HG02798 (cell line): ENCODE measurements at regions not wholly inside any gene's neighbourhood (a gene's known extent, or its start where the extent isn't known, plus 50 kb on each side); places are given as distances from the start of the nearest gene placed in this dataset.
A peak's percentile ranks its signal among the peaks of the same experiment; 100 is the strongest.
"Not testable (repeated sequence)": the region's sequence is repeated elsewhere in the genome, so short reads cannot be mapped to it uniquely, and the experiment has no call there.

Experiments used
- ATAC-seq: cut with Tn5 transposase; IDR thresholded peaks from one replicate; pipeline ENCODE4 v1.9.1; 2021; ENCODE audit warnings: mild to moderate bottlenecking; ENCODE audit not compliant: unreplicated experiment, poor library complexity

DNA sequence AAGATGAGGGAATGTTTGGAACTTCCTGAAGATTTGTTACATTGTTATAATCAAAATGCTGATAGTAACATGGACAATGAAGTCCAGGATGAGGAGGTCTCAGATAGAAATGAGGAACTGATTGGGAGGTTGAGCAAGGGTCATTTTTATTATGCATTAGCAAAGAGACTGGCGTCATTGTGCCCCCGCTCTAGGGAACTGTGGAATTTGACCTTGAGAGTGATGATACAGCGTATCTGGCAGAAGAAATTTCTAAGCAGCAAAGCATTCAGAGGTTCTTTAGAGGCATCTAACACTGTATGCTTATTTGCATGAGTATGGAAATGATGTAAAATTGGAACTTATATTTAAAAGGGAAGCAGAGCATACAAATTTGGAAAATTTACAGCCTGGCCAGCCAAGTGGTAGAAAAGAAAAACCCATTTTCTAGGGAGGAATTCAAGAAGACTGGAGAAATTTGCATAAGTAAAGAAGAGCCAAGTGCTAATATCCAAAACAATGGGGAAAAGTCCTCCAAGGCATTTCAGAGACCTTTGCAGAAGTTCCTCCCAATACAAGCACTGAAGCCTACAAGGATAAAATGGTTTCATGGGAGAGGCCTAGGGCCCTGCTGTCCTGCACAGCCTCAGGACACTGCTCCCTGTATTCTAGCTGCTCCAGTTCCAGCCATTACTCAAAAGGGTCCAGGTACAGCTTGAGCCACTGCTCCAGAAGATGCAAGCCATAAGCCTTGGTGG lies 483.0 kb upstream of the NDST4 start:
- ATAC-seq = no peak

DNA sequence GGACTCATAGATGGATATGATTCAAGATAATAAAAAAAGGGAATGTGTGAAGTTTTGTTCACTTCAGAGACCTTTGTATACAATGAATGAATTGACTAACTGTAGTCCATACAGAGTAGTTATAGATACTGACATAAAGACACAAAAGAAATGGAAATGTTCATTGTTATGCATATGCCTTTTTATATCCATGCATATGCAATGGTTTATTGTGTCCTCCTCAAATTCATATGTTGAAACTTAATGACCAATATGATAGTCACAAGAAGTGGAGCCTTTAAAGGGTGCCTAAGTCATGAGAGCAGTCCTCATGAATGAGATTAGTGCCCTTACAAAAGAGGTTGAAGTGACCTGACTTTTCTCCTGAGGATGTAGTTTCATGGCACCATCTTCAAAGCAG lies 467.5 kb upstream of the NDST4 start:
- ATAC-seq = no peak

GRCh38 chr4:115575851-115576250 lies 462.4 kb upstream of the NDST4 start:
- no peak for ATAC-seq

- ATAC-seq = no peak
These were observed 449.1 kb upstream of the NDST4 start for GRCh38 chr4:115562506-115562905.

GRCh38 chr4:115548123-115548522 lies 434.7 kb upstream of the NDST4 start:
- ATAC-seq = no peak

GRCh38 chr4:115537387-115537786 lies 424.0 kb upstream of the NDST4 start:
- ATAC-seq = no peak

DNA sequence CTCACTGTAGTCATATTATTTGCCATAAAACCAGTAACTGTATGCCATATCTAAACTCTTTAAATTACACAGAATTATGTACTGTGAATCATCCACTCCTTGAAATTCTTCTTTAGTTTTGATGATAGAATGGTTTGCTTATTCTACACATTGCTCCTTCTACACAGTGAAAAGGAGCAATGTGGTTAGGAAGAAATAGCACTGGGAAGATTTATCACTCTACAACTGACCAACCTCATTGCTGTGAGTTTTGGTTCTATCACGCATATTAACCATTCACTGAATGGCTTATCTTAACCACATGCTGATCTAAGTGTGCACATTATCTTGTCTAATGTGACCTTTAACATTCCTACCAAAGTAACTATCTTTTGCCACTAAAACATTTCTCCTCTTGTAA lies 415.7 kb upstream of the NDST4 start:
- ATAC-seq = no peak

DNA sequence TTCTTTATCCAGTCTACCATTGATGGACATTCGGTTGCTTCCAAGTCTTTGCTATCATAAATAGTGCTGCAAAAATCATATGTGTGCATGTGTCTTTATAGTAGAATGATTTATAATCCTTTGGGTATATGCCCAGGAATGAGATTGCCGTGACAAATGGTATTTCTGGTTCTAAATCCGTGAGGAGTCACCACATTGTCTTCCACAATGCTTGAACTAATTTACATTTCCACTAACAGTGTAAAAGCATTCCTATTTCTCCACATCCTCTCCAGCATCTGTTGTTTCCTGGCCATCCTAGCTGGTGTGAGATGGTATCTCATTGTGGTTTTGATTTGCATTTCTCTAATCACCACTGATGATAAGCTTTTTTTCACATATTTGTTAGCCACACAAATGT lies 406.1 kb upstream of the NDST4 start:
- not testable (repeated sequence) for ATAC-seq

GRCh38 chr4:115515772-115516171 lies 402.4 kb upstream of the NDST4 start:
- peak; percentile 96 for ATAC-seq

DNA sequence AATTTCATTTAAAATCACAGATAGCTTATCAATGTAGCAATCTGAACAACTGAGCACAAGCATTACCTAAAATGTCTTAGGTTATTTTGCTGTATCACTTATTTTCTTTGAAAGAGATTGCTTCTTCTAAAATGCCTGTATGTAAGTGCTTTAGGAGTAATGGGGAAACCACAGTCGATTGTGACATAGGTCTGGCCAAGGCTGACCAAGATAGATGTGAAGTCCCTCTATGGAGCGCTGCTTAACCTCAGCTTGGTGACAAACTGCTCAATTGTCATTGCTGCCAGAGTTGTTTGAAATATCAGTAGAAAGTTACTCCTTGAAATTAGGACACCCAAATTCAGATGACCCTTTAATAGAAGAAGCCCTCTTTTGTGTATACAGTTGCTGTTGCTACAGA lies 401.9 kb upstream of the NDST4 start:
- peak; percentile 24 for ATAC-seq

GRCh38 chr4:115514675-115515074 lies 401.3 kb upstream of the NDST4 start:
- ATAC-seq = no peak

DNA sequence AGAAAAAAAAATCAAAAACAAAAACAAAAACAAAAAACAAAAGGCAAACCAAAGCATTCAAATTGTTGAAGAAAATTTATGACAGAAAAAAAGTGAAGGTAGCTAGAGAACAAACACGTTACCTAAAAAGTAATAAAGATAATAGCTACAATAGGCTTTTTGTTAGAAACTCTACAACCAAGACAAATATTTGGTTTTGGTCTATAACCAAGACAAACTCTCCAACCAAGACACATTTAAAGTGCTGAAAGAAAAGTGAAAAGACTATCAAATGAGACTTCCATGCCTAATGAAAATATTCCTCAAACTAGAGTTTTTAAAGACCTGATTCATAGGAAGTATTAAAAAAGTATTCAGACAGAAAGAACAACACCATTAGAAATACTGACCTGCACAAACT lies 391.9 kb upstream of the NDST4 start:
- ATAC-seq = no peak

GRCh38 chr4:115501656-115502055 lies 388.2 kb upstream of the NDST4 start:
- no peak for ATAC-seq

GRCh38 chr4:115493770-115494169 lies 380.4 kb upstream of the NDST4 start:
- not testable (repeated sequence) for ATAC-seq

DNA sequence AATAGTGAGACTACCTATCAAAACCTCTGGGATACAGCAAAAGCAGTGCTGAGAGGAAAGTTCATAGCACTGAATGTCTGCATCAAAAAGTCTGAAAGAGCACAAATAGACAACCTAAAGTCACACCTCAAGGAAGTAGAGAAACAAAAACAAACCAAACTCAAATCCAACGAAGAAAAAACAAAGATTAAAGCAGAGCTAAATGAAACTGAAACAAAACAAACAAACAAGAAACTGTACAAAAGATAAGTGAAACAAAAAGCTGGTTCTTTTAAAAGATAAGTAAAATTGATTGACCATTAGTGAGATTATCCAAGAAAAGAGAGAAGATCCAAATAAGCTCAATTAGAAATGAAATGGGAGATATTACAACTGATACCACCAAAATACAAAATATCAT lies 378.3 kb upstream of the NDST4 start:
- ATAC-seq = peak; percentile 35

DNA sequence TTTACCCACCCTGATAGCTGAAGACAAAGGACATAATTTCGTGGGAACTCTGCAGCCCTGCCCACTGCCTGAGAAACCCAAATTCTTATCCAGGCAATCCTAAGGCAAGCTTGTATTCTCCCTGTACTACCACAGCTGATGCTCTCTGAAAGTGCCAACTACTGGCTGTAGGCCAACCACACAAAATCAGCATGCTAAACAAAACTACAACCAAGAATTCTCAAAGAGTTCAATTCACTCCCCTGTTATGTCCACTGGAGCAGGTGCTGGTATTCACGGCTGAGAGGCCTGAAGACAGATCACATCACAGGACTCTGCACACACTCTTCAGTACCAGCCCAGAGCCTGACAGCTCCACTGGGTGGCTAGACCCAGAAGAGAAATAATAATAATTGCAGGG lies 375.9 kb upstream of the NDST4 start:
- ATAC-seq = no peak

- ATAC-seq = no peak
These were observed 372.0 kb upstream of the NDST4 start for GRCh38 chr4:115485402-115485801.

DNA sequence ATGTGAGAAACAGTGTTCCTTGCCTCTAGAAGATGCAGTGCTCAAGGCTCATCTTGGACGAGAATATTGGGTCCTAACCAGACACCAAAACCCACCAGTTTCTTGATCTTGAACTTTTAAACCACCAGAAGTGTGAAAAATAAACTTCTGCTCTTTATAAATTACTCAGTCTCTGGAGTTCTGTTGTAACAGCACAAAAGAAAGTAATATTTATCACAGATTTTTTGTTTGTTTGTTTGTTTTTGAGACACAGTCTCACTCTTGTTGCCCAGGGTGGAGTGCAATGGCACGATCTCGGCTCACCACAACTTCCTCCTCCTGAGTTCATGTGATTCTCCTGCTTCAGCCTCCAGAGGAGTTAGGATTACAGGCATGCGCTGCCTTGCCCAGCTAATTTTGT lies 371.1 kb upstream of the NDST4 start:
- no peak for ATAC-seq

DNA sequence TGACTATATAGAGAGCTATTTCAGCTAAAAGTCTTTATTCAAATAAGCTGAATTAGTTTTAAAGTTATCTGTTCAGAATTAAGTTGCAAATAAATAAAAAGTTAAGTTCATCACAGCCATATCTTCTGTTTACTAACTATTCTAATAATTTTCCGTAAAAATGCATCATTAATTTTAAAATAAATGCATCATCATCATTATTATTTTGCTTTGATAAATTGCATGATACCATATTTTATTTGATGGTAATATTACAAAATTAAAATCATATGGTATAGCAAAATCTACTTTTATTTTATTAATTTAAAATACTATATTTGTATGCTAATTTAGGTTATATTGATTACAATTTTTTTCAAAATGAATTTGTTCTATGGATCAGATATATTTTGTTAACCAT lies 357.3 kb upstream of the NDST4 start:
- no peak for ATAC-seq

GRCh38 chr4:115459301-115459700 lies 345.9 kb upstream of the NDST4 start:
- not testable (repeated sequence) for ATAC-seq

GRCh38 chr4:115456231-115456630 lies 342.8 kb upstream of the NDST4 start:
- ATAC-seq = no peak

DNA sequence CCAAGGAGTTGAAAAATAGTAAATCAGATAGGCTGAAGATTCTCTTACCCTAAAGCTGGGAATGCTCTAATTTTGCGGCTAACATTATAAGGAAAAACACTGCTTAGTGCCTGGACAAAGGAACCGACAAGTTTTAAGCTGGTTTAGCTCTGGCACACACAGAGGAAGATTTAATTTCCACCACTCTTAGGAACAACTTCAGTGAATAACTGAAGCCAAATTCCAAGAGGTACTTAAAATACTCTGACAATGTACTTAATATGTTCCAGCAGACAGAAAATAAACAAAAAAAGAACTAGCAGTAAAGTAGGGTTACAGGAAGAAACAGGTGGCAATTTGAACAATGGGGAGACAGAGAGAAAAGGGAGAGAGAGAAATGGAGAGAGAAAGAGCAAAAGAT lies 340.8 kb upstream of the NDST4 start:
- ATAC-seq = no peak

DNA sequence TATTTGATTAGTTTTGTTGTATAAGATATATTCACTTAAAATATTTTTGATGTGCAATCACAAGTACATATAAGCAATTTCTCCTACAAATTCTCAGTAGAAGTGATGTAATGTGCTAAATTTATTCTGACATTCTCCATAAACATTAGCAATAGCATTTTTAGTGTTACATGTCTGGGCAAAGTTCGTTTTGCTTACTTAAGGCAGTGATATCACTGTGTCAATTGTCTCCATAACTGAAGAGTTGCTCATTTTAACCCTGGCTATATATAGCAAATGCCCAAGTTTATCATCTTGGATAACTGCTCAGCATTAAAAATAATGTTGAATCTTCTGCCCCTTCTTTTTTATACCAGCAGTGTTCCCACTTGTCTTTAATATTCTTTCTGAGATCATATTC lies 340.0 kb upstream of the NDST4 start:
- no peak for ATAC-seq
